OCI-LY1 (cell line): ENCODE measurements at regions not wholly inside any gene's neighbourhood (a gene's known extent, or its start where the extent isn't known, plus 50 kb on each side); places are given as distances from the start of the nearest gene placed in this dataset.

Experiments used
- H2AFZ ChIP-seq: fragments of 200-600 bp; sonication (generic), shearing (Covaris generic); 2 replicates; pipeline ENCODE4 v1.6.0; 2014; ENCODE audit warnings: antibody characterized with exemption, mild to moderate bottlenecking, low read length
- H3F3A ChIP-seq: fragments of 200-600 bp; sonication (generic), shearing (Covaris generic); 2 replicates; pipeline ENCODE4 v1.6.0; 2014; ENCODE audit warnings: mild to moderate bottlenecking, antibody characterized with exemption, low read length, moderate library complexity; ENCODE audit not compliant: insufficient read depth
- H3K27ac ChIP-seq: fragments of 200-600 bp; sonication (generic); 2 replicates; pipeline ENCODE4 v1.5.1; 2014; ENCODE audit warnings: low read length, mixed run types, mild to moderate bottlenecking, low read depth; ENCODE audit not compliant: poor library complexity, severe bottlenecking
- H3K27me3 ChIP-seq: fragments of 200-600 bp; sonication (generic); 2 replicates; pipeline ENCODE4 v1.6.0; 2014; ENCODE audit warnings: antibody characterized with exemption, mild to moderate bottlenecking, low read length, moderate library complexity; ENCODE audit not compliant: insufficient read depth
- H3K36me3 ChIP-seq: fragments of 200-600 bp; sonication (generic); 2 replicates; pipeline ENCODE4 v1.6.1; 2014; ENCODE audit warnings: mild to moderate bottlenecking, antibody characterized with exemption, low read length, moderate library complexity, mixed read lengths; ENCODE audit not compliant: insufficient read depth
- H3K4me1 ChIP-seq: fragments of 200-600 bp; sonication (generic); 2 replicates; pipeline ENCODE4 v1.5.1; 2014; ENCODE audit warnings: mild to moderate bottlenecking, low read length, moderate library complexity; ENCODE audit not compliant: insufficient read depth, severe bottlenecking
- H3K4me2 ChIP-seq: fragments of 200-600 bp; sonication (generic), shearing (Covaris generic); 2 replicates; pipeline ENCODE4 v1.6.1; 2014; ENCODE audit warnings: low read length
- H3K4me3 ChIP-seq: fragments of 200-600 bp; sonication (generic); 2 replicates; pipeline ENCODE4 v1.5.1; 2014; ENCODE audit warnings: low read length, low read depth, mild to moderate bottlenecking, mixed read lengths; ENCODE audit not compliant: poor library complexity, severe bottlenecking
- H3K79me2 ChIP-seq: fragments of 200-600 bp; shearing (Covaris generic); 2 replicates; pipeline ENCODE4 v1.6.1; 2016; ENCODE audit warnings: mixed run types, low read length, mixed read lengths; ENCODE audit not compliant: insufficient read depth
- H3K9ac ChIP-seq: fragments of 200-600 bp; sonication (generic), shearing (Covaris generic); 2 replicates; pipeline ENCODE4 v1.6.1; 2014; ENCODE audit warnings: mild to moderate bottlenecking, low read length, mixed read lengths
- H3K9me2 ChIP-seq: fragments of 200-600 bp; sonication (generic), shearing (Covaris generic); 2 replicates; pipeline ENCODE4 v1.6.1; 2014; ENCODE audit warnings: low read depth, mild to moderate bottlenecking, low read length, mixed read lengths
- H3K9me3 ChIP-seq: fragments of 200-600 bp; shearing (Covaris generic); 2 replicates; pipeline ENCODE4 v1.6.1; 2014; ENCODE audit warnings: low read length, mixed read lengths
- H4K20me1 ChIP-seq: fragments of 200-600 bp; sonication (generic), shearing (Covaris generic); 2 replicates; pipeline ENCODE4 v1.6.0; 2016; ENCODE audit warnings: mild to moderate bottlenecking, low read length; ENCODE audit not compliant: insufficient read depth
- CTCF ChIP-seq: fragments of 200-600 bp; sonication (generic), shearing (Covaris generic); IDR thresholded peaks from 2 replicates; pipeline ENCODE4 v1.5.1; 2017; ENCODE audit warnings: mild to moderate bottlenecking, antibody characterized with exemption, low read length, moderate library complexity, mixed read lengths
- EZH2 ChIP-seq: fragments of 200-600 bp; sonication (generic), shearing (Covaris generic); IDR thresholded peaks from 2 replicates; pipeline ENCODE4 v1.8.0; 2017; ENCODE audit warnings: borderline replicate concordance, mixed run types, mild to moderate bottlenecking, antibody characterized with exemption, low read length, moderate library complexity, mixed read lengths

- H3K27ac ChIP-seq, result no peak overlapping the region
- no peaks in the 10 kb centered on the region for H3K9me2 ChIP-seq
- no peaks in the 10 kb centered on the region for H3K9me3 ChIP-seq
- no peak overlapping the region for H3K9ac ChIP-seq
- H3K4me1 ChIP-seq, result no peaks in the 10 kb centered on the region
- no peak overlapping the region for H3K4me2 ChIP-seq
- TF ChIP-seq EZH2, result no peak
- no peak for TF ChIP-seq CTCF
- H3K79me2 ChIP-seq, result no peaks in the 10 kb centered on the region
- H3K4me3 ChIP-seq, result no peak overlapping the region
- H3K27me3 ChIP-seq, result no peaks in the 10 kb centered on the region
- no peaks in the 10 kb centered on the region for H3K36me3 ChIP-seq
- H4K20me1 ChIP-seq, result no peaks in the 10 kb centered on the region
- no peak overlapping the region for H2AFZ ChIP-seq
- no peaks in the 10 kb centered on the region for H3F3A ChIP-seq
These were observed 305.5 kb upstream of the PLET1 start for GRCh38 chr11:112566124-112566523.

GRCh38 chr11:112570333-112570732 is 309.7 kb upstream of the PLET1 start:
- no peak overlapping the region for H3K9ac ChIP-seq
- no peaks in the 10 kb centered on the region for H3K9me3 ChIP-seq
- no peaks in the 10 kb centered on the region for H3F3A ChIP-seq
- no peaks in the 10 kb centered on the region for H3K27me3 ChIP-seq
- H3K9me2 ChIP-seq, result no peaks in the 10 kb centered on the region
- H3K27ac ChIP-seq, result no peak overlapping the region
- TF ChIP-seq CTCF, result no peak
- no peak for TF ChIP-seq EZH2
- no peaks in the 10 kb centered on the region for H3K79me2 ChIP-seq
- H4K20me1 ChIP-seq, result no peaks in the 10 kb centered on the region
- no peaks in the 10 kb centered on the region for H3K36me3 ChIP-seq
- no peaks in the 10 kb centered on the region for H3K4me1 ChIP-seq
- no peak overlapping the region for H3K4me3 ChIP-seq
- no peak overlapping the region for H2AFZ ChIP-seq
- no peak overlapping the region for H3K4me2 ChIP-seq

- H3K4me3 ChIP-seq, result no peak overlapping the region
- H3K27me3 ChIP-seq, result no peaks in the 10 kb centered on the region; the same call in 1 of the 2 replicates
- no peaks in the 10 kb centered on the region for H3K79me2 ChIP-seq
- H3K36me3 ChIP-seq, result no peaks in the 10 kb centered on the region
- no peaks in the 10 kb centered on the region for H3K9me2 ChIP-seq
- no peak for TF ChIP-seq EZH2
- no peak for TF ChIP-seq CTCF
- peaks cover 9% of the 10 kb centered on the region for H3K4me1 ChIP-seq
- H3K4me2 ChIP-seq, result no peak overlapping the region
- H3K27ac ChIP-seq, result no peak overlapping the region
- H3F3A ChIP-seq, result no peaks in the 10 kb centered on the region
- no peaks in the 10 kb centered on the region for H4K20me1 ChIP-seq
- no peak overlapping the region for H3K9ac ChIP-seq
- no peak overlapping the region for H2AFZ ChIP-seq
- no peaks in the 10 kb centered on the region for H3K9me3 ChIP-seq
These were observed 318.6 kb upstream of the PLET1 start for GRCh38 chr11:112579282-112579681.
